Thymus (tissue), 11 donors: ENCODE measurements at regions not wholly inside any gene's neighbourhood (a gene's known extent, or its start where the extent isn't known, plus 50 kb on each side); places are given as distances from the start of the nearest gene placed in this dataset.

ENCODE experiments used
- DNase-seq, 9 donors: peaks; one replicate each; pipeline ENCODE4 v3.0.0-alpha.2; 2013; ENCODE audit warnings: low spot score in 9 of 9, low read depth in 6 of 9, missing footprints in 1 of 9
- H3K27ac ChIP-seq, 2 donors: one replicate each; pipeline ENCODE4 v1.5.1; 2013; ENCODE audit warnings: control low read depth in 1 of 2, low read depth in 1 of 2, low read length in 1 of 2, mild to moderate bottlenecking in 1 of 2, moderate library complexity in 1 of 2
- H3K27me3 ChIP-seq, 2 donors: one replicate each; pipeline ENCODE4 v1.5.1; 2013; ENCODE audit warnings: low read length in 1 of 2; ENCODE audit not compliant: control insufficient read depth in 2 of 2, insufficient read depth in 1 of 2
- H3K36me3 ChIP-seq, 2 donors: one replicate each; pipeline ENCODE4 v1.5.1; 2013; ENCODE audit warnings: low read length in 1 of 2, mild to moderate bottlenecking in 1 of 2, moderate library complexity in 1 of 2; ENCODE audit not compliant: control insufficient read depth in 2 of 2, insufficient read depth in 2 of 2
- H3K4me1 ChIP-seq, 2 donors: one replicate each; pipeline ENCODE4 v1.5.1; 2013; ENCODE audit warnings: low read length in 2 of 2; ENCODE audit not compliant: control insufficient read depth in 2 of 2, insufficient read depth in 2 of 2
- H3K4me3 ChIP-seq, 2 donors: one replicate each; pipeline ENCODE4 v1.5.1; 2013; ENCODE audit warnings: low read length in 2 of 2, control low read depth in 1 of 2, mild to moderate bottlenecking in 1 of 2
- H3K9me3 ChIP-seq, 2 donors: one replicate each; pipeline ENCODE4 v1.5.1; 2013; ENCODE audit warnings: low read length in 1 of 2, mild to moderate bottlenecking in 1 of 2; ENCODE audit not compliant: control insufficient read depth in 2 of 2, insufficient read depth in 1 of 2
- WGBS: extraction: QIAGEN DNeasy Blood & Tissue Kit; methylation state at CpG from one replicate; pipeline ENCODE4 v1.1.7; 2013; 5-methylcytosine and 5-hydroxymethylcytosine counted together
- donor health status: healthy.

GRCh38 chr10:36066102-36066501 is 424.0 kb upstream of the FZD8 start:
- DNase-seq: no peak
- Histone ChIP-seq H3K27me3 (no peaks in the 10 kb centered on the region), H3K27ac (no peak overlapping the region), H3K9me3 (peaks cover 2 to 22% of the 10 kb centered on the region in 2 donors), H3K4me1 (no peaks in the 10 kb centered on the region), H3K36me3 (no peaks in the 10 kb centered on the region), H3K4me3 (no peak overlapping the region)
- WGBS: 92% methylated on average over 2 of the region's 2 CpGs

GRCh38 chr10:36063396-36063795 is 421.3 kb upstream of the FZD8 start:
- Histone ChIP-seq H3K4me3 (no peak overlapping the region), H3K4me1 (no peaks in the 10 kb centered on the region), H3K36me3 (no peaks in the 10 kb centered on the region), H3K27me3 (no peaks in the 10 kb centered on the region), H3K9me3 (peaks cover 2 to 22% of the 10 kb centered on the region in 2 donors), H3K27ac (no peak overlapping the region)
- WGBS: 90% methylated on average over 7 of the region's 7 CpGs
- no peak for DNase-seq

DNA sequence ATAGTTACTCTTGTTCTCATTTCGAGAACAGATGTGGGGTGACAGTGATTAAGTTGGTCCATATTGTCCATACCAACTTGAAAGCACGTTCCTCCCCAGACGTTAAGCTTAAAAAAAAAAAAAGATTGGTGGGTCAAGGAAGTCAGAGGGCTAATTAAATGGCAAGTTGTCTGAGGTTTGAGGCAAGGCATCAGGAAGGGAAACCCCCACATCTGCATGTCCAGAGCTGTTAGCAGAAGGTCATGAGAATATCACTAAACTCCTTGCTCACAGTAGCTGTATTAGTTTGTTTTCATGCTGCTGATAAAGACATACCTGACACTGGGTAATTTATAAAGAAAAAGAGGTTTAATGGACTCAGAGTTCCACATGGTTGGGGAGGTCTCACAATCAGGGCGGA is 415.6 kb upstream of the FZD8 start:
- 86% methylated on average over 4 of the region's 4 CpGs for WGBS
- no peak for DNase-seq
- H3K9me3 ChIP-seq: no peaks in the 10 kb centered on the region
- H3K36me3 ChIP-seq: no peaks in the 10 kb centered on the region
- H3K27ac ChIP-seq: no peak overlapping the region
- H3K4me1 ChIP-seq: no peaks in the 10 kb centered on the region
- H3K27me3 ChIP-seq: no peaks in the 10 kb centered on the region
- no peak overlapping the region for H3K4me3 ChIP-seq

- Histone ChIP-seq H3K4me3 (no peak overlapping the region), H3K36me3 (no peaks in the 10 kb centered on the region), H3K4me1 (no peaks in the 10 kb centered on the region), H3K9me3 (no peaks in the 10 kb centered on the region), H3K27me3 (no peaks in the 10 kb centered on the region), H3K27ac (no peak overlapping the region)
- no peak for DNase-seq
- WGBS: 80% methylated on average over 4 of the region's 4 CpGs
Measured at GRCh38 chr10:36057180-36057579, 415.1 kb upstream of the FZD8 start.

DNA sequence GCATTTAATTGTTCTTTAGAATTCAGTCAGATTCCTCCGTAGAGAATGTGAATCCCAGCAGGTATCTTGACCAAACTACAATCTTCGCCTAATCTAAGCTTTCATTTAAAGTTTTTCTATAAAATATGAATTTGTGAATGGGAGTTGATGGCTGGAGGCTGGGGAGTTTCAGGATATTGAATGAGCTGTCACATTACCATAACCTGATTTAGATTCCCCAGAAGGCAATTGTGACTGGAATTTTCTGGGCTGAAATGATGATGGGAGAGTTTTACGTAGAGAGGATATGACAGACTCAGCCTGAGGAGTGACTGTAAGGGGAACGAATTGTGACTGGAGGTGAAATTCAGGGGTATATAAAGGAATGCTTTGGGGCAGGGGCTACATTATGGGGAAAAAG is 411.7 kb upstream of the FZD8 start:
- H3K9me3 ChIP-seq: no peaks in the 10 kb centered on the region
- H3K36me3 ChIP-seq: no peaks in the 10 kb centered on the region
- no peaks in the 10 kb centered on the region for H3K27me3 ChIP-seq
- H3K27ac ChIP-seq: no peak overlapping the region
- WGBS: 97% methylated on average over 4 of the region's 4 CpGs
- H3K4me1 ChIP-seq: no peaks in the 10 kb centered on the region
- H3K4me3 ChIP-seq: no peak overlapping the region
- DNase-seq: no peak

- 96% methylated on average over 7 of the region's 7 CpGs for WGBS
- Histone ChIP-seq H3K27ac (no peak overlapping the region), H3K9me3 (no peaks in the 10 kb centered on the region), H3K36me3 (no peaks in the 10 kb centered on the region), H3K4me3 (no peak overlapping the region), H3K27me3 (no peaks in the 10 kb centered on the region), H3K4me1 (no peaks in the 10 kb centered on the region)
- no peak for DNase-seq
Measured at GRCh38 chr10:36053271-36053670, 411.2 kb upstream of the FZD8 start.

GRCh38 chr10:36051500-36051991 is 409.4 kb upstream of the FZD8 start:
- no peaks in the 10 kb centered on the region for H3K4me1 ChIP-seq
- no peaks in the 10 kb centered on the region for H3K9me3 ChIP-seq
- 91% methylated on average over 4 of the region's 4 CpGs for WGBS
- H3K4me3 ChIP-seq: no peak overlapping the region
- DNase-seq: no peak
- no peak overlapping the region for H3K27ac ChIP-seq
- no peaks in the 10 kb centered on the region for H3K27me3 ChIP-seq
- H3K36me3 ChIP-seq: no peaks in the 10 kb centered on the region

DNA sequence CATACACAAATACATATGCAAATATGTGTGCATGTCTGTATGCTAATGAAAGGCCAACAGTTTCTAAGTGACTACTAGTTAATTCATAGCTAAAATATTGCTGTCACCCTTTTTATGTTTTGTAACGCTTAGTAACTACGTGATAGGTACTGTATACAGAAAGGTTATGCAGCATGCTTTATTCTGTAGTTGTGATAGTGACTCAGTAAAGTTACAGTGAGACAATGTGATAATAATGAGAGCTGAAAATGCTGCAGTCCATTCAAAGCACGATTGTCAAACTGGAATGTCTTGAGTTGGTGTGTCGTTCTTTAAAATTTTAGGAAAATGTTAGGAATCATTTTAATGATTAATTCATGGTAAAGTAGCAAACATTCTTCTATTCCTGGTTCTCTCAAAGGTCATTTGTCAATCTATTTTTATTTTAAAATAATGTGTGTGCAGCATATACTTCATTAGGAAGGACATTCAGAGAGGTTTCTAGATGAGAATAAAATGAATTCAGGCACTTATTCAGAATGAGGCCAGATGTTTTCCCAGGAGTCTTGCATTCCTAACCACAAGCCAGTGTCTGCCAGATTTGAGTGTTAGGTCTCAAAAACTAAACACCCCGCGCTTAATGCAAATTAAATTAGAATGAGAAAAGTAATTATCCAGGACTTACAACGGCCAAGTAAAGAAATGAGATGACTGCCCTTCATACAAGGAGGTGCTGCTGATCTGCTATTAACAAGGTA is 408.8 kb upstream of the FZD8 start:
- DNase-seq: no peak
- 94% methylated on average over 7 of the region's 7 CpGs for WGBS

DNA sequence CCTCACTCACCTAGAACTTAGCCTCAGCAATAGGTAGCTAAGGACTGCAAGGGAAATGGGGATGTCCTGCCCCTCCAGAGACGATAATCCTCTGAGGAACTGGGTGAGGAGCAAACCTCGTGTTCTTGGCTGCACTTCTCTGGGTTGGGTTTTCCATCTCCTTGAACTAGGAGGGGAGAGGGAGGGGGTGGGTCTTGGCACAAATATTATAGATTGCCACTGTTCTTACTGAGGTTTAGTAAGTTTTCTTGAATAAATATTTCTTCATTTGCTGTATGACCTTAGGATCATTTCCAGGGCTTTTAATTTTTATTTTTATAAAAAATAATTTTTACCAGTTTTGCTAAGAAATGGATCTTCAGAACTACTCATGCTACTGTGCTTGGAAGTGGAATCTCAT is 406.7 kb upstream of the FZD8 start:
- H3K27ac ChIP-seq: no peak overlapping the region
- no peaks in the 10 kb centered on the region for H3K36me3 ChIP-seq
- WGBS: 84% methylated on average over 2 of the region's 2 CpGs
- no peak overlapping the region for H3K4me3 ChIP-seq
- no peaks in the 10 kb centered on the region for H3K9me3 ChIP-seq
- H3K4me1 ChIP-seq: no peaks in the 10 kb centered on the region
- H3K27me3 ChIP-seq: no peaks in the 10 kb centered on the region
- no peak for DNase-seq

More for the DNA sequence above, 408.8 kb upstream of the FZD8 start:
- H3K4me1 ChIP-seq: no peaks in the 10 kb centered on the region
- no peak overlapping the region for H3K27ac ChIP-seq
- no peaks in the 10 kb centered on the region for H3K9me3 ChIP-seq
- no peaks in the 10 kb centered on the region for H3K27me3 ChIP-seq
- no peak overlapping the region for H3K4me3 ChIP-seq
- no peaks in the 10 kb centered on the region for H3K36me3 ChIP-seq
